DOHH2 (cell line): ENCODE measurements at regions not wholly inside any gene's neighbourhood (a gene's known extent, or its start where the extent isn't known, plus 50 kb on each side); places are given as distances from the start of the nearest gene placed in this dataset.

Experiments used
- EZH2phosphoT487 ChIP-seq: fragments of 200-600 bp; sonication (generic); IDR thresholded peaks from 2 replicates; pipeline ENCODE4 v1.6.1; 2017; ENCODE audit warnings: borderline replicate concordance, mild to moderate bottlenecking, antibody characterized with exemption, low read length, moderate library complexity, mixed read lengths
- TF ChIP-seq, protein P1 (sequence below): fragments of 200-600 bp; sonication (generic); IDR thresholded peaks from one replicate; pipeline ENCODE4 v1.5.1; 2014; ENCODE audit warnings: antibody characterized with exemption, mild to moderate bottlenecking, low read depth, low read length; ENCODE audit not compliant: poor library complexity, severe bottlenecking

DNA sequence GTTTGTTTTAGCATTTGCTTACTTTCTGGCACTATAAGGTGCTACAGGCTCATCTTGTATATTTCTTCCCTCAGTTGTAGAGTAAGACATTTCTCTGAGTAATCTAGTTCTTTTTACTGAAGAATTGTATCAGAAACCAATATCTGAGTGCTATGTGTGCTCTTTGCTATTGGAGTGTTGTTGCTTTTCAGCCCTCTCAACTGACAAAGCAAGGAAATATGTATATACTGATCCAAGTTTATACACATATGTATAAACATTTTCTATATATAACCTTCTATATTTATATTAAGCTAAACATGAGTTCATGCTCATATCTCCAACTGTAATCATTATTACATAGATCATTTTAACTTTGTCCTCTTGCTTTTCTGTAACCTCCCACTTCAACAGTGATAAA, 405.7 kb downstream of the RFPL4B start:
- TF ChIP-seq, protein P1, sequence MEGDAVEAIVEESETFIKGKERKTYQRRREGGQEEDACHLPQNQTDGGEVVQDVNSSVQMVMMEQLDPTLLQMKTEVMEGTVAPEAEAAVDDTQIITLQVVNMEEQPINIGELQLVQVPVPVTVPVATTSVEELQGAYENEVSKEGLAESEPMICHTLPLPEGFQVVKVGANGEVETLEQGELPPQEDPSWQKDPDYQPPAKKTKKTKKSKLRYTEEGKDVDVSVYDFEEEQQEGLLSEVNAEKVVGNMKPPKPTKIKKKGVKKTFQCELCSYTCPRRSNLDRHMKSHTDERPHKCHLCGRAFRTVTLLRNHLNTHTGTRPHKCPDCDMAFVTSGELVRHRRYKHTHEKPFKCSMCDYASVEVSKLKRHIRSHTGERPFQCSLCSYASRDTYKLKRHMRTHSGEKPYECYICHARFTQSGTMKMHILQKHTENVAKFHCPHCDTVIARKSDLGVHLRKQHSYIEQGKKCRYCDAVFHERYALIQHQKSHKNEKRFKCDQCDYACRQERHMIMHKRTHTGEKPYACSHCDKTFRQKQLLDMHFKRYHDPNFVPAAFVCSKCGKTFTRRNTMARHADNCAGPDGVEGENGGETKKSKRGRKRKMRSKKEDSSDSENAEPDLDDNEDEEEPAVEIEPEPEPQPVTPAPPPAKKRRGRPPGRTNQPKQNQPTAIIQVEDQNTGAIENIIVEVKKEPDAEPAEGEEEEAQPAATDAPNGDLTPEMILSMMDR = no peak
- TF ChIP-seq EZH2phosphoT487 = no peak
